Activated CD4-positive, alpha-beta T cell treated with anti-CD3 and anti-CD28 coated beads, Interleukin-2, amount 10 ng/mL, durations not matched to agents 7 days and 5 days (primary cell): ENCODE measurements at regions not wholly inside any gene's neighbourhood (a gene's known extent, or its start where the extent isn't known, plus 50 kb on each side); places are given as distances from the start of the nearest gene placed in this dataset.
"Not testable (repeated sequence)": the region's sequence is repeated elsewhere in the genome, so short reads cannot be mapped to it uniquely, and the experiment has no call there.

Experiments
- CTCF ChIA-PET: fragments of 350-600 bp; sonication (Branson Sonifier 250); formaldehyde crosslinking; loops from one replicate; lab custom pipeline; 2021; ENCODE audit warnings: antibody characterized with exemption; lab: Charles Lee
- POLR2A ChIA-PET: fragments of 350-600 bp; sonication (Branson Sonifier 250); formaldehyde crosslinking; loops from one replicate; lab custom pipeline; 2021; ENCODE audit warnings: antibody characterized with exemption; lab: Charles Lee
- DNase-seq: peaks from one replicate; pipeline ENCODE4 v3.0.0-alpha.2; 2020
- H3K27ac Mint-ChIP-seq: one replicate; pipeline ENCODE4 v1.8.0; 2021; ENCODE audit warnings: mild to moderate bottlenecking, moderate library complexity, mixed read lengths
- H3K27me3 Mint-ChIP-seq: one replicate; pipeline ENCODE4 v1.8.0; 2021; ENCODE audit warnings: mixed read lengths
- H3K36me3 Mint-ChIP-seq: one replicate; pipeline ENCODE4 v1.8.0; 2021; ENCODE audit warnings: low read depth, mixed read lengths
- H3K4me1 Mint-ChIP-seq: one replicate; pipeline ENCODE4 v1.8.0; 2021; ENCODE audit warnings: mixed read lengths
- H3K4me3 Mint-ChIP-seq: one replicate; pipeline ENCODE4 v1.8.0; 2021; ENCODE audit warnings: mild to moderate bottlenecking, moderate library complexity, mixed read lengths
- H3K9me3 Mint-ChIP-seq: one replicate; pipeline ENCODE4 v1.8.0; 2021; ENCODE audit warnings: mixed read lengths

- DNase-seq, H3K4me3 Mint-ChIP-seq, H3K4me1 Mint-ChIP-seq, H3K9me3 Mint-ChIP-seq, CTCF ChIA-PET, H3K27me3 Mint-ChIP-seq, H3K27ac Mint-ChIP-seq, H3K36me3 Mint-ChIP-seq: not testable (repeated sequence)
- POLR2A ChIA-PET = interaction anchor here (0.6 kb wide), 1 partner anchor 104 kb away, joined by 4 read pairs; no protein-coding TSS in a partner anchor
Observed at GRCh38 chr7:32668387-32669097, 173.3 kb downstream of the AVL9 start.

GRCh38 chr7:32667586-32667985 is 172.3 kb downstream of the AVL9 start:
- not testable (repeated sequence) for H3K27me3 Mint-ChIP-seq, H3K9me3 Mint-ChIP-seq, H3K36me3 Mint-ChIP-seq, H3K4me3 Mint-ChIP-seq, H3K27ac Mint-ChIP-seq, DNase-seq, H3K4me1 Mint-ChIP-seq
- POLR2A ChIA-PET = interaction anchor here (0.6 kb wide), 1 partner anchor 103 kb away, joined by 4 read pairs; no protein-coding TSS in a partner anchor
- CTCF ChIA-PET = interaction anchor here (0.7 kb wide), 1 partner anchor 664 kb away, joined by 4 read pairs; no protein-coding TSS in a partner anchor

- H3K27ac Mint-ChIP-seq, POLR2A ChIA-PET, CTCF ChIA-PET, DNase-seq, H3K4me1 Mint-ChIP-seq, H3K4me3 Mint-ChIP-seq, H3K36me3 Mint-ChIP-seq, H3K9me3 Mint-ChIP-seq: not testable (repeated sequence)
- peaks cover 17% of the 10 kb centered on the region for H3K27me3 Mint-ChIP-seq
Observed at GRCh38 chr7:32663805-32664211, 168.5 kb downstream of the AVL9 start.

DNA sequence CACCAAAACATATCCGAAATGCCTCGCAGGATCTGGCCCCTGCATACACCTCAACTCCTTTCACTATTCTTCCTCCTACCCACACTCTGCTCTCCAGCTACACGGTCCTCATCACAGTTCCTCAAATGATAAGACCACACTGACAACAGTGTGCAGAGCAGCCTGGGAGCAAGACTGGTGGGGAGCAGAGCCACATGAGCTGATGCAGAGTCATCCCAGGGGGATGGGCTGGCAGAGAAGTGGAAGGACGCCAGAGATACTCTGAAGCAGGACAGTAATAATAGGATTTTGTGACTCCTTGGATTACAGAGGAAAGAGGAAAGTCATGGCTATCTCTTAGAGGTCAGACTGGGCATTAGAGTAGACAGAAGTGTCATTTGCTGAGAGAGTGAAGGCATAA is 167.2 kb downstream of the AVL9 start:
- H3K27ac Mint-ChIP-seq, DNase-seq, H3K4me3 Mint-ChIP-seq, POLR2A ChIA-PET, H3K36me3 Mint-ChIP-seq, H3K4me1 Mint-ChIP-seq, H3K9me3 Mint-ChIP-seq, CTCF ChIA-PET: not testable (repeated sequence)
- H3K27me3 Mint-ChIP-seq = peaks cover 17% of the 10 kb centered on the region

- ChIA-PET CTCF (no interaction called here), POLR2A (no interaction called here)
- no peaks in the 10 kb centered on the region for H3K36me3 Mint-ChIP-seq
- no peaks in the 10 kb centered on the region for H3K9me3 Mint-ChIP-seq
- no peaks in the 10 kb centered on the region for H3K4me1 Mint-ChIP-seq
- H3K27ac Mint-ChIP-seq = no peak overlapping the region
- no peak overlapping the region for H3K4me3 Mint-ChIP-seq
- H3K27me3 Mint-ChIP-seq = peaks cover 17% of the 10 kb centered on the region
- DNase-seq = no peak
Observed at GRCh38 chr7:32661929-32662328, 166.6 kb downstream of the AVL9 start.

GRCh38 chr7:32661501-32661900 is 166.2 kb downstream of the AVL9 start:
- H3K4me3 Mint-ChIP-seq = no peak overlapping the region
- H3K27me3 Mint-ChIP-seq = peaks cover 17% of the 10 kb centered on the region
- CTCF ChIA-PET = interaction anchor here (0.7 kb wide), 2 partner anchors 911 to 972 kb away, joined by 3 read pairs; no protein-coding TSS in a partner anchor
- POLR2A ChIA-PET = interaction anchor here (0.6 kb wide), 1 partner anchor 23 kb away, joined by 5 read pairs; no protein-coding TSS in a partner anchor
- DNase-seq = no peak
- H3K36me3 Mint-ChIP-seq = no peaks in the 10 kb centered on the region
- no peaks in the 10 kb centered on the region for H3K4me1 Mint-ChIP-seq
- H3K27ac Mint-ChIP-seq = no peak overlapping the region
- H3K9me3 Mint-ChIP-seq = no peaks in the 10 kb centered on the region

DNA sequence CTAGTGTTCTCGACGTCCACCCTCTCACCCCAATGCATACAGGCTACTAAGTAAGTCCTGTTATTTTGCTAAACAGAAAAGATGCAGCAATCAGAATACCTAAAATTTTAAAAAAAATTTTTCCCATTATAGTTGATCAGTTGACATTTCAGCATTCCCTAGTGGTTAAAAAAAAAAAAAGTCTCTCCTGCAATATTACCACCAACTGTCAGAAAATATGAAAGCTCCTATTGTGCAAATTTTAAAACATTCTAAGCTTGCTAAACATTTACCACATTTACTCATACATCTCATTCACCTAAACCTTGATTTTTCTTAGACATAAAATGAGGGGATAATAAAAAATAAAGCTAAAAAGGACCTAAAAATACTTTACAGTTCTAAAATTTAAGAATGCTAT is 165.6 kb downstream of the AVL9 start:
- DNase-seq = no peak
- CTCF ChIA-PET = interaction anchor here (0.7 kb wide), 2 partner anchors 910 to 973 kb away, joined by 3 read pairs; no protein-coding TSS in a partner anchor
- no peaks in the 10 kb centered on the region for H3K9me3 Mint-ChIP-seq
- H3K4me3 Mint-ChIP-seq = no peak overlapping the region
- no peaks in the 10 kb centered on the region for H3K36me3 Mint-ChIP-seq
- POLR2A ChIA-PET = interaction anchor here (0.6 kb wide), 1 partner anchor 22 kb away, joined by 5 read pairs; no protein-coding TSS in a partner anchor
- no peak overlapping the region for H3K27ac Mint-ChIP-seq
- H3K27me3 Mint-ChIP-seq = peaks cover 17% of the 10 kb centered on the region
- H3K4me1 Mint-ChIP-seq = no peaks in the 10 kb centered on the region

DNA sequence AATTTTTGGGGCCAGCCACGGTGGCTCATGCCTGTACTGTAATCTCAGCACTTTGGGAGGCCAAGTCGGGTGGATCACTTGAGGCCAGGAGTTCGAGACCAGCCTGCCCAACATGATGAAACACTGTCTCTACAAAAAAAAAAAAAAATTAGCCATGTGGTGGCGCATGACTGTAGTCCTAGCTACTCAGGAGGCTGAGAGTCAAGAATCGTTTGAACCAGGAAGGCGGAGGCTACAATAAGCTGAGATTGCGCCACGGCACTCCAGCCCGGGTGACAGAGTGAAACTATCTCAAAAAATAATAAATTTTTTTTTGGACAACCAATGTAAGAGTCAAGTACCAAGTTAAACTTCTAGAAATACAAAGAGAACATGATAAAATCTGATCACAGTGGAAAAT is 164.6 kb downstream of the AVL9 start:
- Mint-ChIP-seq H3K9me3 (no peaks in the 10 kb centered on the region), H3K27ac (no peak overlapping the region), H3K36me3 (no peaks in the 10 kb centered on the region), H3K27me3 (peaks cover 17% of the 10 kb centered on the region), H3K4me1 (no peaks in the 10 kb centered on the region), H3K4me3 (no peak overlapping the region)
- ChIA-PET POLR2A (no interaction called here), CTCF (no interaction called here)
- no peak for DNase-seq

- CTCF ChIA-PET = no interaction called here
- no peak overlapping the region for H3K27ac Mint-ChIP-seq
- H3K4me1 Mint-ChIP-seq = no peaks in the 10 kb centered on the region
- H3K27me3 Mint-ChIP-seq = peaks cover 11% of the 10 kb centered on the region
- no peak for DNase-seq
- no peaks in the 10 kb centered on the region for H3K9me3 Mint-ChIP-seq
- H3K36me3 Mint-ChIP-seq = no peaks in the 10 kb centered on the region
- POLR2A ChIA-PET = no interaction called here
- no peak overlapping the region for H3K4me3 Mint-ChIP-seq
Observed at GRCh38 chr7:32658467-32658869, 163.2 kb downstream of the AVL9 start.

GRCh38 chr7:32658034-32658433 is 162.7 kb downstream of the AVL9 start:
- H3K27ac Mint-ChIP-seq = no peak overlapping the region
- CTCF ChIA-PET = no interaction called here
- no peaks in the 10 kb centered on the region for H3K4me1 Mint-ChIP-seq
- H3K27me3 Mint-ChIP-seq = peaks cover 11% of the 10 kb centered on the region
- no peaks in the 10 kb centered on the region for H3K36me3 Mint-ChIP-seq
- no peak overlapping the region for H3K4me3 Mint-ChIP-seq
- POLR2A ChIA-PET = no interaction called here
- no peaks in the 10 kb centered on the region for H3K9me3 Mint-ChIP-seq
- DNase-seq = no peak

GRCh38 chr7:32654549-32654948 is 159.3 kb downstream of the AVL9 start:
- H3K27me3 Mint-ChIP-seq = peaks cover 11% of the 10 kb centered on the region
- H3K4me1 Mint-ChIP-seq, H3K9me3 Mint-ChIP-seq, H3K27ac Mint-ChIP-seq, DNase-seq, POLR2A ChIA-PET, H3K4me3 Mint-ChIP-seq, H3K36me3 Mint-ChIP-seq, CTCF ChIA-PET: not testable (repeated sequence)

- H3K36me3 Mint-ChIP-seq, H3K4me1 Mint-ChIP-seq, H3K4me3 Mint-ChIP-seq, H3K27ac Mint-ChIP-seq, POLR2A ChIA-PET, CTCF ChIA-PET, H3K9me3 Mint-ChIP-seq, DNase-seq: not testable (repeated sequence)
- peaks cover 21% of the 10 kb centered on the region for H3K27me3 Mint-ChIP-seq
Observed at GRCh38 chr7:32650356-32650755, 155.1 kb downstream of the AVL9 start.

GRCh38 chr7:32648408-32649156 is 153.3 kb downstream of the AVL9 start:
- DNase-seq = no peak
- Mint-ChIP-seq H3K4me1 (no peaks in the 10 kb centered on the region), H3K27me3 (peaks cover 21% of the 10 kb centered on the region), H3K4me3 (no peak overlapping the region), H3K36me3 (no peaks in the 10 kb centered on the region), H3K9me3 (no peaks in the 10 kb centered on the region), H3K27ac (no peak overlapping the region)
- POLR2A ChIA-PET = no interaction called here
- CTCF ChIA-PET = no interaction called here
